ENCODE measurements at regions not wholly inside any gene's neighbourhood (a gene's known extent, or its start where the extent isn't known, plus 50 kb on each side); places are given as distances from the start of the nearest gene placed in this dataset.
"Not testable (repeated sequence)": the region's sequence is repeated elsewhere in the genome, so short reads cannot be mapped to it uniquely, and the experiment has no call there.

DNA sequence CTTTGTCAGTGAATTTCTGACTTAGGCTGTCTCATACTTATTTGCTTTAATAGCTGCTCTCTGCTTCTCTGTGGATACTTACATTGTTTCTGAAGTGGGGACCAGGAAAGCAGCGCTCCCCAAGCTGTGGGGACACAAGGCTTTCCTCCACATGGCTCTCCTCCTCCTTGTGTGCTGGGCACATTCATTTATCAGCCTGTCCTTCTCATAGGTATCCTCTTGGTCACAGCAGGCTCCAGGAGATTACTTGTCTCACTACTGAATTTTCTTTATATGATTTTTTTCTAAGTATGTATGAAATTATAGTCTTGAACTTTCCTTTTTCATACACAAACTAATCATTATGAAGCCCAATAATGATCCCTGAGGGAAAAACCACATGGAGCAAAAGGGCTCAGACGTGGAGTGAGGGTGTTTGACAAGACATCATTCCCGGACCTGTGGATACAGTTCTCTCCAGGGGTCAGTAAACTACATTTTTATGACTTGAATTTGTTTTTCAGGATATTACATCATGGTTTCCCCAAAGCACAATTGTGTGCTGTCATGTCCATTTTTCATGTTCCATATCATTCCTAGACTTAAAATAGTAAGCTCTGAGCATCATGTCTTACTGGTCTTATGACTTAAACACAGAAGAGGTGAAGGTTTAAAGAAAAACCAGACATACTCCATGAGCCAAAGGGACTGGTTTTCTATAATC, 234.5 kb downstream of the PCSK1 start:
- DNase-seq, result no peak

DNA sequence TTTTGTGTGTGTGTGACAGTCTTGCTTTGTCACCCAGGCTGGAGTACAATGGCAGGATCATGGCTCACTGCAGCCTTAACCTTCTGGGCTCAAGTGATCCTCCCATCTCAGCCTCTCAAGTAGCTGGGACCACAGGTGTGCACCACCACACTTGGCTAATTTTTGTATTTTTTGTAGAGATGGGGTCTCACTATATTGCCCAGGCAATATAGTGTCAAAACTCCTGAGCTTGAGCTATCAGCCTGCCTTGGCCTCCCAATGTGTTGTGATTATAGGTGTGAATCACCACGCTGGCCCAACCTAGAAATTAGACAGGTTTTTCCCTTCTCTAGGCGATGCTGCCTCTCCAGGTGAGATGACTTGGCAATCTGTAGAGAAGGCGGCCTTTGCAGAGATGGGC, 235.3 kb downstream of the PCSK1 start:
- not testable (repeated sequence) for DNase-seq

DNA sequence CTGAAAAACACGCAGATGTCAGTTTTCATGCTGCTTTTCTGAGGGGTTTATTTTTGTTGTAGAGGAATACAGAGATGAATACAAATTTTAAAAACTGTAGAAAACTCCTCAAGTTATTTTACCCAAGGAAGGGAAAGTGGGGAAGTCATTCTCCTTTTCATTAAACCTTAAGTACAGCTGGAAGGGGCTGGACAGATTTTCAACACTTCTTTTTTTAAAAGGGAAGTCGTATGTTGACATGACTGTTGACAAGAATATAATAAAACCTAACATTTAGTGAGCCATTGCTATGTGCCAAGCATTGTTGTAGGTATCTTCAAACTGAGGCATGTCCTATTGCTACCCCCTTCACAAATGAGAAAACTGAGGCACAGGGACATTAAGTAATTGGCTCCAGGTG, 235.7 kb upstream of the ELL2 start:
- DNase-seq, result no peak

DNA sequence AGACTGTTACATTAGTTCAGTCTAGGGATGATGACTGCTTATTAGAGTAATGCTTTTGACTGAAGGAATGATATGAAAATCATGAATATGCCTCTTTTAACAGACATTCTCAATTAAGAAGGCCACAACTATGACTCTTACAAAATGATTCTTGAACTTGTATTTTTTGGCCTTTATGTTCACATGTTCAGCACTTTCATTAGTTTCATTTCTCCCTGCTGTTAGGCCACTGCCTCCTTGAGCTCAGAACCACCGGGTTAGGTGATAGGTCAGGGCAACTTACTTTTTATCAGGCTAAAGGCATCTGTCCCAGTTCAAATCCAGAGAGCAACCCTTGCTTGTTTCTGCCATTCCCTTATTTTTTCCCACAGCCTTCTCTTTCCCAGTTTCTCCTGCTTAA, 235.2 kb upstream of the ELL2 start:
- DNase-seq, result no peak

DNA sequence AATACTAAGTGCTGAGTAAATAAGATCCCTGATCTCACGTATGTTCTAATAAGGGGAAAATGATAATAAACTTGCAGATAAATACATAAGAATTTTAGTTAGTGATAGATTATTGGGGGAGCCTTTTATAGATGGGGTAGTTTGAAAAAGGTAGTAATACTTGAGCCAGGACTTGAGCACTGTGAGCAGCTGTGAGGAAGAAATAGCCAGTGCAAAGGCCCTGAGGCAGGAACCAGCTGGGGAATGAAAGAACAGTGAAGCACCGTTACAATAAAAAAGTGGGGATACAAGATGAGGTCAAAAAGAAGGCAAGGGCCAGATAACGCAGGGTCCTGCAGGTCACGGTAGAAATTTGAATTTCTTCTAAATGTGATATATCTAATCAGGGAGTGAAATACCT, 234.8 kb upstream of the ELL2 start:
- no peak for DNase-seq

DNA sequence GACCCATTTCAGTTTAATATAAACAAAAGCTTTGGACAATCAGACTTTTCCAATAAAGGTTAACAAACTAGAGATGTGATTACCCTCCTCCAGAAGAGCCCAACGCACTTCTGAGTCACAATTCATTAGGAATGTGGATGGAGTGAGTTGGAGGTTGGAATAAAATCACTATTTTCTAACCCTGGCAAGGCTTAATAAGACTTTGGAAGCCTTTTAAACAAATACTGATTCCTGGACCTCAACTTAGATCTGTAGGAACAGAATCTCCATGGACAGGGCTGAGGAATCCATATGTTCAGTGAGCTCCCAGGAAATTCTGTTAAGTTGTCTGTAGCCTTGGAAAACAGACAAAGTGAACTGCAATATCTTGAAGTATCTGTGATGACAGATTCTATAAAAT, 233.5 kb upstream of the ELL2 start:
- no peak for DNase-seq

DNA sequence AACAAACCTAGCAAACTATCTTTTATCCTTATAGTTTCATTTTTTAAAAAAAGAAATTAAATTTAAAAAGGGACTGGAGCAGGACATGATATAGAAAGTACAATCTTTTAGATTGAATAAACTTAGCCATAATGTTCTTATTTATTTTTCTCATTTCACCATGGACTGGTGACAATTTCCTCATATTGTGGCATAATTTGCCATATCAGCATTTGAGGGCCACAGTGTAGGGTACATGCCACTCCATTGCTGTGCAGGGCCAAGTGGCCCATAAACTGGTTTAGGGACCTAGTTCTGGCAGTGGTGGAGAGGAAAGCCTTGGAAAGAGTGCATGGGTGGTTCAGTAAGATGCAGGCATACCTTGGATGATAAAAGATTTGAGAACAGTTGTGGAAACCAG, 232.9 kb upstream of the ELL2 start:
- DNase-seq, result no peak

DNA sequence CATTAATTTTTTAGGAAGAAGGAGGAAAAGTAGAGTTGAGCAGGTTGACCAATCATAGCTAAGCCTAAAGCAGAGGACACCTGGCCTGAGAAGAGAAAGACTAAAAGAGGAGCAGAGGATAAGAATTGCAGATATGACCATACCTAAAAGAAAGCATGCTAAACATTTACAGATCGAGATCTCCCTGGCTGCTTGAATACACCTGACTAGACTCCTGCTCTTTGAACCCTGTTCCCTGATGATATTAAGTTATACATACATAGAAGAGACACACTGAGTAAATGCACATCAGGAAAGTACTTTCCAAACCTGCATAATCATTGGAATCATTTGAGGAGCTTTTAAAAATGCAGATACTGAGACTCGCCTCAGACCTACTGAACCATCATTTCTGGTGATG, 232.3 kb upstream of the ELL2 start:
- DNase-seq, result no peak

DNA sequence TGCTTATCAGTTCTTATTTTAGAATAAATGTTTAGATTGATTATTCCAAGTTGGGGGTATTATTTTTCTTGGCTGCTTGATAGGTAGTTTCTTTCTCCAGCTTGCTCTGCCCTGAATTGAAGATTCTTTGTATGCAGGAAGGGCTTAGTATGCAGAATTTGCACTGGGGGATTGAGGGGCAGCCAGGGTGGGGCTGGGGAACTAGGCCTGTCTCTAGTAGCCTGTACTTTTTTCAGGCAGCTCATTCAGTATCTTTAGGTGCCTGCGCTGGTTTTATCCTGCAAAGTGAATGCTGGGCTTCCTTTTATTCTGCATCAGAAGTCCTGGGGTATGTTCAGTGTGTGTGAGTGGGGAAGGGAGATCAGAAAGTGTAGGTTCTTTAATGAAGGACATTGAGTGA, 228.3 kb upstream of the ELL2 start:
- DNase-seq, result no peak

DNA sequence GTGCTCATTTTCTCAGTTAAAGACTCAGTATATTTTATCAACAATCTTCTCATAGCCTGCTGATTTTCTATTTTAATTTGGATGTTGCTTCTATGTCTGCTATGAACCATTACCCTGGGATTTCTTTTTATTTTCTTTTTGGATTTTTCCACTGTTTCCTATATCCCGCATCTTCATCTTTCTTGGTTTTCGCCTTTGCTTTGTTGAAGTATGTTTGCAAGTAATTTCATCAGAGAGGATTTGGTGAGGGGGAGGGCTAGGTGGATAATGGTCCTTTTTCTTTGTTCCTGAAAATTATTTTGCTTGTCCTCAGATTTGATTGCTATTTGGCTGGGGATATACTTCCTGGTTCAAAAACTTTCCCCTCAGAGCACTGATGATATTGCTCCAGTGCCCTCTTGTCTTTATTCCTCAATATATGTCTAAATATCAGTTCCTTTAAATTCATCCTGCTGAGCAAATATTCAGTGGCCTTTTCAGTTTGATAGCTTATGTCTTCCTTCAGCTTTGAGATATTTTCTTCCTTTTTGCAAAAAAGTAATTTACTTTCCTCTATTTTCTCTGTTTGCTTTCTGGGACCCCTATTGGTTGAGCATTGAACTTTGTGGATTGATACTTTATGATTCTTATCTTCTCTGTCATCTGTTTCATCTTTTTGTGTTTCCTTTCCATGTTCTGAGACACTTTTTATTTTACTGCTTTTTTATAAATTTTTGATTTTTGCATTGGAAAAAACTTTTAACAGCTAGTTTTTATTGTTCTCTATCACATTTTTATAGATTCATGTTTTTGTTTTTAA, 227.6 kb upstream of the ELL2 start:
- DNase-seq, result no peak

DNA sequence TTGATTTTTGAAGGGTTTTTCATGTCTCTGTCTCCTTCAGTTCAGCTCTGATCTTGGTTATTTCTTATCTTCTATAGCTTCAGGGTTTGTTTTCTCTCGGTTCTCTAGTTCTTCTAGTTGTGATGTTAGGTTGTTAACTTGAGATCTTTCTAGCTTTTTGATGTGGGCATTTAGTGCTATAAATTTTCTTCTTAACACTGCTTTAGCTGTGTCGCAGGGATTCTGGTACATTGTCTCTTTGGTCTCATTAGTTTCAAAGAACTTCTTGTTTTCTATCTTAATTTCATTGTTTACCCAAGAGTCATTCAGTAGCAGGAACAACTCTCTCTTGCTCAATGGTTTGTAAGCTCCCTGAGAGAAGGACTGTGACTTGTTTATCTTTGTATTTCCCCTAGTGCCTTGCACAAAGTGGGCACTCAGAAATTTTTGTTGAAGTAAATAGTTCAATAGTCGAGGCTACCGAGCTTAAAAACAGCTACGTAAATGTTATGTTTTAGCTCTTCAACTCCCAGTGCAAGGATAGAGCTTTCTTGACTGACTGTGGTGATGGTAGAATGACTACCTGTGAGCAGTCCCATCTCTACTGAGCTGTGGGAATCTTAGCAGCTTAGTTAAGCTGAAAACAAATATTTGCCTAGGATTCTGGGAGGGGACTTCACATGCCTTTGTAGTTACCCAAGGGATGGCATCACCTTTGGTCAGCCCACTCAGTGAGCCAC, 225.8 kb upstream of the ELL2 start:
- no peak for DNase-seq

DNA sequence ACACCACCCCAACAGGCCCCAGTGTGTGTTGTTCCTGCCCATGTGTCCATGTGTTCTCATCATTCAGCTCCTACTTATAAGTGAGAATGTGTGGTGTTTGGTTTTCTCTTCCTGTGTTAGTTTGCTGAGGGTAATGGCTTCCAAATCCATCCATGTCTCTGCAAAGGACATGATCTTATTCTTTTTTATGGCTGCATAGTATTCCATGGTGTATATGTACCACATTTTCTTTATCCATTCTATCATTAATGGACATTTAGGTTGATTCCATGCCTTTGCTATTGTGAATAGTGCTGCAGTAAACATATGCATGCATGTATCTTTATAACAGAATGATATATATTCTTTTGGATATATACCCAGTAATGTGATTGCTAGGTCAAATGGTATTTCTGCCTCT, 222.9 kb upstream of the ELL2 start:
- not testable (repeated sequence) for DNase-seq

DNA sequence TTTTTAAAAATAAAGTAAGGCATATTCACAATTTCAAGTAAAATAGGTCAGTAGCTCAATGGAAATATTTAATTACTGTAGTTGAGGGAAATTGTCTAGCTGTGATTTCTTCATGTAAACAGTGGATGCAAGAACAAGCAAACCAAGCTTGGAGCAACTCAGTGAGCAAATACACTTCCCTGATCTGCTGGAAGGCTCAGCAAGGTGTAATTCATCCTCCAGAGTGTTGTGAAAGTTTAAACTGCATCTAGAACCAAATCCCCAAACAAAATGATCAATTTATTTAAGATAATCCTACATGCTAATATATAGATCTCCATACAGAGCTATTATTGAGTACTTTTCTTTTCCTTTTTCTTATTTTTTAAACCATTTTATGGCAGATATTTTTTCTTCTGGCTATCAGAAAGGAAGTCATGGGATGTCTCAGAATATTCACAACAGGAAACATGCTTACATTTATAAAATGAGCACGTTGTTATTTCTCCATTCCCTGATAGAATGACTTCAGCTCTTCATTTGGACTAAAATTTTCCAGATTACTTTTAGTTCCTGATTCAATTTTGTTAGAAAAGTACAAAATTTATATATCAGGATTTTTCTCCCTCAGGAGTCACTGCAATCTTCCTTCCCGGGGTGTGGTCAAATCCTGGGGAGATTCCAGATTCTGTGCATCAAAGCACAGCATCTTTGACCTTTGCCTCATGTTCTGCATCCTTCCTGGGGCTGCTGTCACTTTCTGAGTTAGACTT, 219.2 kb upstream of the ELL2 start:
- DNase-seq, result no peak

DNA sequence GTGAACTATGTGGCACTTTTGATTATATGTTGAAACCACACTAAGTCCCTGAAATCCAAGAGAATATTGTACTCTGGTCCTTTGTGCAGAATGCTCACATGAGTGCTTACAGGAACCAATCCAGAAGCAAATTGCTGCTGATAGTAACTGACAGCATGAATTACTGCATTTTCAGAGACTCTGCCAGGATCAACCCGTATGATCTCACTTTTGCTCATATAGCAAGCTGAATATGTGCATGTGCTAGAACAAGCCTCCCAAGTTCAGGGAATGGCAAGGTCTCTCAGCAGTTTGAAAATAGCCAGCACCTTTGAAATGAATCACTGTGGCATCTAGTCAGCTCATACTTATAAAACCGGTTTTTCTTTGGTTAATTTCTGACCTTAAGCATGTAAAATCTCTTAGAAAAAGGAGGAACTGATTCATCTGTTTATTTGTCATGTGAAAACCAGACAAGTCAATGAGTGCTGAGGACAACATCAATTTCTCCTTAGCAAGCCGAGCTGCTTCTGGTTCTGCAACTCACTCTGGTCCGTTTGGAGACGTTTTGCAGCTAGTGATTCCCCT, 215.7 kb upstream of the ELL2 start:
- DNase-seq, result no peak

DNA sequence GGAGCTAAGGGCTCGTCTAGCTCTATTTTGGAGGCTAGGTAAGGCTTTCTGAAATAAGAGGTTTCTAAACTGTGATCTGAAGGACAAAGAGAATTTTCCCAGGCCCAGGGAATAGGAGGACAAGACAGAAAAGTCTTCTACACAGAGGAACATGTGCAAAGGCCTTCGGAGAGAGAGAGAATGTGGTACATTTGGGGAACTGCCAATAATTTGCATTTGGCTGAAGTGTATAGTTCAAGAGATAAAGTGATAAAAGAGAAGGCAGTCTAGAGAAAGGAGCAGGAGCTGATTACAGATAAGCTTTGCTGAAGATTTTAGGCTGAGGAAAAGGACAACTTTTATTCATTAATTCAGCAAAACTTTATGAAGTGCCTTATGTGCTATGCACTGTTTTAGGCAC, 214.4 kb upstream of the ELL2 start:
- no peak for DNase-seq

DNA sequence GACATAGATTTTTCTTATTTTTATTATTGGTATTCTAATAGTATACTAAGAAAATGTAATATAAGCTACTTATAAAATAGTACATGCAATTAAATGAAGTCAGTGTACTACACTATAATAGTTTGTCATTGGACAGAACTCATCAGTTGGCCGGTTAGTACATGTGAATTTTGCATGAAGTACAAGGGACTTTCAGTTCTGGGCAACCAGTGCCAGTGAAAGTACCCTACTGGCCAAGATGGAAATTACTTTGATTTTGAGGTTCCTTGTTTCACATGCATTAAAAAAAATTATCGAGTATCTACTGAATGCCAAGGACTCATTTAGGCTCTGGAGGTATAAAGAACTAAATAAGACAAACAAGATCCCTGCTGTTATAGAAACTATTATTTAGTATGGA, 213.4 kb upstream of the ELL2 start:
- no peak for DNase-seq

DNA sequence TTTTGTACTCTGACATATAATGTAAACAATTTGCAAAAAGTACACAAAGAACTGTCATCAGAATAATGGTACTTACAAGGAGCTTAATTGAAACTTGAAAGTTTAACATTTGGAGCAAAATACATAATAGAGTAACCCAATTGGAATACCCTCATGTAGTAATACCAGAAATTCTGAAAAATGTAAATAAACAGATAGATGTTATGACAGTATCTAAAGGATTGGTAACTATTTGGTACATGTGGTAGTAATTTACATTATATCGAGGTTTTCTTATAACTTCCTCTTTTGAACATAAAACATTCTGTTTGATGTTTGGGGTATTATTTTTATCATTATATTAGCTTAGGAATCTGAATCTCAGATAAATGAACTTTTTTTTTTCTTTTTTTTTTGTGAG, 211.7 kb upstream of the ELL2 start:
- no peak for DNase-seq

DNA sequence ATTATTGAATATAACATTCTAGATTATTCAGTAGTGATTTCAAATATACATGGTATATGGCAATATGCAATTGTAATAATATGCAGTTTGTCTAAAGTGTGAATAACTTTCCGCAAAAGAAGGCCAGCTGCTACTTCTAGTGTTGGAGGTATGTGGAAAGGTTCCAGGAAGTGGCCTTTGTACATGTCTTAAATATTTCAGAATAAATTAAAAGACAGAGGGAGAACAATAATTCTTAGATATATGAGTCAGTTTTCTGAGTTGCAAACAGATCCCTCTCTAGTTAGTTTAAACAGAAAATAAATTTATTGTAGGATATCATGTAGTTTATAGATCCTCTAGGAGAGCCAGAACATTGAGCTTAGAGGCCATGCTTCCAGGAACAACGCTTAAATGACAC, 210.8 kb upstream of the ELL2 start:
- no peak for DNase-seq

DNA sequence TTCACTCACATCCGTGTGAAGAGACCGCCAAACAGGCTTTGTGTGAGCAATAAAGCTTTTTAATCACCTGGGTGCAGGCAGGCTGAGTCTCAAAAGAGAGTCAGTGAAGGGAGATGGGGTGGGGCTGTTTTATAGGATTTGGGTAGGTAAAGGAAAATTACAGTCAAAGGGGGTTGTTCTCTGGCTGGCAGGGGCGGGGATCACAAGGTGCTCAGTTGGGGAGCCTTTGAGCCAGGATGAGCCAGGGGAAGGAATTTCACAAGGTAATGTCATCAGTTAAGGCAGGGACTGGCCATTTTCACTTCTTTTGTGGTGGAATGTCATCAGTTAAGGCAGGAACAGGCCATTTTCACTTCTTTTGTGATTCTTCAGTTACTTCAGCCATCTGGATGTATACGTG, 210.3 kb upstream of the ELL2 start:
- not testable (repeated sequence) for DNase-seq

DNA sequence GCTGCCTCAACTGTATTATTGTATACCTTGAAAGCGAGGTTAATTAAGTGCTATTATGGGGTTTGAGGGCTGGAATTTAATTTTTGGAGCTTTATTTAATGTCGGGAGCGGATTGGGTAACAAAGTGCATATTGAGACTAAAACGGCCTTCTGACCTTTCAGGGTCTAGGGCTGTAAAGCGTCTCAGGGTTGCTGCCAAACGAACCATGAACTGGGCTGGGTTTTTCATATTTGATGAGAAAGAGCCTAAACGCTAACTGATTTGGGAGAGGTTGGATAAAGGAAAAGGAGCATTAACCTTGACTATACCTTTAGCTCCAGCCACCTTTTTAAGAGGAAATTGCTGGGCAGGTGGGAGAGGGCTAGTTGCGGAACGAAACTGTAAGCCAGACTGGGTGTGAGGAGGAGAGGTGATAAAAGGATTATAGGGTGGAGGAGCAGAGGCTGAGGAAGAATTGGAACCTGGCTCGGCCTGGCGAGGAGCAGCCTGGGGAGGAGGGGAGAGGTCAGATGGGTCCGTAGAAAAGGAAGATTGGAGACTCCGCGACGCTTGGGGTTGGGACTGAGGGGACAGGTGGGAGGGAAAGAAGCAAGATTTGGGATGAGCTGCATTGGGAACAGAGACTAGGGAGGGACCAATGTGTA, 209.0 kb upstream of the ELL2 start:
- not testable (repeated sequence) for DNase-seq

DNA sequence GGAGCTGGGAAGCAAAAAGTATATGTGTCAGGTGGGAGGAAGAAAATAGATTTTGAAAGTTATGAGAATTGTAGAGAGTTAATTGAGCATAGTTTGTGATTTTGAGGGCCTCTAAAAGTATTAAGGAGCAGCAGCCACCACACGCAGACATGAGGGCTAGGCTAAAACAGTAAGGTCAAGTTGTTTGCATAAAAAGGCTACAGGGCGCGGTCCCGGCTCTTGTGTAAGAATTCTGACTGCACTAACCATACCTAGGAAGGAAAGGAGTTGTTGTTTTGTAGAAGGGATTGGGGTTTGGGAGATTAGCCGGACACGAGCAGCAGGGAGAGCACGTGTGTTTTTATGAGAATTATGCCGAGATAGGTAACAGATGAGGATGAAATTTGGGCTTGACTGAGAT, 207.2 kb upstream of the ELL2 start:
- DNase-seq, result not testable (repeated sequence)

DNA sequence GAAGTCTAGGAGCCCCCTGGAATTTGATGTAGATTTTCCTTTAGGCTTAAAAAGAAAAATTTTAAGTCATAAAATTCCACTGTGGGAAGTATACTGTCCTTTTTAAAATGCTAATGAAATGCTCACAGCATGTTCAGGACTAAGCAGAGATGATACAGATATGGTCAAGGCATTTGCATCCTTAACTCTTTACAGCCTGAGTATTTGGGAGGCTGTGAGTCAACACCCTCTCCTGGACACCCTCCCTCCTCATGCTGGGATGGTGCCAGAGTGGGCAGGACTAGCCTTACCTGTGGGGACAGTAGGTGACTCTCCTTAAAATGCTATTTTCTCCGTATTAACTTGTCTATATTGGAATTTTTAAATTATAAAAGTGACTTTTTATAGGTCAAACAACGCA, 197.4 kb upstream of the ELL2 start:
- DNase-seq, result no peak

Data from activated naive CD4-positive, alpha-beta T cell treated with Interleukin-2 at 50 U/mL for 16 hours (primary cell).